B cell (primary cell): ENCODE measurements at regions not wholly inside any gene's neighbourhood (a gene's known extent, or its start where the extent isn't known, plus 50 kb on each side); places are given as distances from the start of the nearest gene placed in this dataset.

Experiments used
- EZH2 ChIP-seq: IDR thresholded peaks from 2 replicates; pipeline ENCODE4 v1.6.1; 2012; ENCODE audit warnings: borderline replicate concordance, low read depth, mild to moderate bottlenecking, moderate library complexity, low read length; ENCODE audit not compliant: insufficient read depth, poor library complexity, severe bottlenecking
- TF ChIP-seq, protein P1 (sequence below): fragments of 200-600 bp; IDR thresholded peaks from one replicate; pipeline ENCODE4 v1.8.0; 2022; ENCODE audit warnings: antibody characterized with exemption, mild to moderate bottlenecking

DNA sequence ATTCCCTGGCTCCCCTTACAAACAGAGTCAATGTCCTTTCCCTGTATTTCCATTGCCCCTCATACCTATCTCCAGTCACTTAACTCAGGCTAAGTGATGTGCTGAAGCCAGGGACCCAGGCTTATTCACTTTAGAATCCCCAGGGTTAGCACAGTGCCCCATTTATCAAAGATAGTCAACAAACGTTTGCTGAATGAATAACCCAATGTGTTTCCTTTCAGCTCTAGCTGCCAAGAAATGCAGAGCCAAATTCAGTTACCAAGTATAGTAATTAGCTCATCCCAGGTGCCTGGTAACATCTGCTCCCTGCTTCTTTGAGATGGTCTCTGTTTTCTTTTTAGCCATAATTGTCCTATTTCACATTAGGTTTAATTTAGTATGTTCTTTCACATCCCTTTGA, 189.5 kb downstream of the PHLDA1 start:
- TF ChIP-seq EZH2: no peak
- TF ChIP-seq, protein P1, sequence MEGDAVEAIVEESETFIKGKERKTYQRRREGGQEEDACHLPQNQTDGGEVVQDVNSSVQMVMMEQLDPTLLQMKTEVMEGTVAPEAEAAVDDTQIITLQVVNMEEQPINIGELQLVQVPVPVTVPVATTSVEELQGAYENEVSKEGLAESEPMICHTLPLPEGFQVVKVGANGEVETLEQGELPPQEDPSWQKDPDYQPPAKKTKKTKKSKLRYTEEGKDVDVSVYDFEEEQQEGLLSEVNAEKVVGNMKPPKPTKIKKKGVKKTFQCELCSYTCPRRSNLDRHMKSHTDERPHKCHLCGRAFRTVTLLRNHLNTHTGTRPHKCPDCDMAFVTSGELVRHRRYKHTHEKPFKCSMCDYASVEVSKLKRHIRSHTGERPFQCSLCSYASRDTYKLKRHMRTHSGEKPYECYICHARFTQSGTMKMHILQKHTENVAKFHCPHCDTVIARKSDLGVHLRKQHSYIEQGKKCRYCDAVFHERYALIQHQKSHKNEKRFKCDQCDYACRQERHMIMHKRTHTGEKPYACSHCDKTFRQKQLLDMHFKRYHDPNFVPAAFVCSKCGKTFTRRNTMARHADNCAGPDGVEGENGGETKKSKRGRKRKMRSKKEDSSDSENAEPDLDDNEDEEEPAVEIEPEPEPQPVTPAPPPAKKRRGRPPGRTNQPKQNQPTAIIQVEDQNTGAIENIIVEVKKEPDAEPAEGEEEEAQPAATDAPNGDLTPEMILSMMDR: no peak
